ENCODE measurements at regions not wholly inside any gene's neighbourhood (a gene's known extent, or its start where the extent isn't known, plus 50 kb on each side); places are given as distances from the start of the nearest gene placed in this dataset.

GRCh38 chr12:24223926-24224325 is 274.5 kb upstream of the SOX5 start:
- no peak for DNase-seq (ENCODE audit: low spot score)

- DNase-seq (ENCODE audit: low spot score), result no peak
Observed at GRCh38 chr12:24222968-24223367, 273.5 kb upstream of the SOX5 start.

- no peak for DNase-seq (ENCODE audit: low spot score)
Observed at GRCh38 chr12:24212496-24212895, 263.0 kb upstream of the SOX5 start.

DNA sequence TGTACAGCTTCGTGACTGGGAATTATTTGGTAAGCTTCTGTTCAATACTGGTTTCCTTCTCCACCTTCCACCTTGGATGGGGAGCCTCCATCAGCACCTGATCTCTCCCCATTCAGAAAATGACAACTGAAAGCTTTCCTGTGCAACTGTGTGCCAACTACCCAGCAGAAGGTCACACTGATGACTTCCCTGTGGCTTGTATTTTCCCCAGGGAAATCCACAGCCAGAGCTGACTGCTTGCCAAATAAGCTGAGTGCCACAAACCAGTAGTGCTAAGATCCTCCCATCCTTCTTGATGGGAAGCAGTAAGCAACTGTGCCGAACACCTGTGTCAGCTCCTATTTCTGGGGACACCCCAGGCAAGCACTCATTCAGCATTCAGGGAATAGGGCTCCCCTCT is 257.2 kb upstream of the SOX5 start:
- DNase-seq (ENCODE audit: low spot score), result no peak

- DNase-seq (ENCODE audit: low spot score), result no peak
Observed at GRCh38 chr12:24201258-24201970, 251.9 kb upstream of the SOX5 start.

DNA sequence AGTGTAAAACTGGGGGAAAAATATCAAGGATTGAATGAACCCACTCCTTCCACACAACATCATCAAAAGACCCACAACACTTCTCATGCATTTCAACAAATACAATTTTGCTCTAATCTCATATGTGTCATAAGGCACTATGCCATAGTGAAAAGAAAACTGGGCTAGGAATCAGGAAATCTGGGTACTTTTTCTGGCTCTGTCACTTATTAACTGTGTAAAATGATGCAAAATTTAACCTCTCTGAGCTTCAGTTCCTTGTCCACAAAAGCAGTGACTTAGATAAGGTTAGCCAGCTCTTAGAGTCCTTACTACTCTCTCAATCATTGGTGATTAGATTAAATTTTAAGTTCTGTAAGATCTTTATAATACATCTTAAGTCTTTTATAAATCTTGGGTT is 250.5 kb upstream of the SOX5 start:
- no peak for DNase-seq (ENCODE audit: low spot score)

GRCh38 chr12:24198936-24199671 is 249.6 kb upstream of the SOX5 start:
- no peak for DNase-seq (ENCODE audit: low spot score)

DNA sequence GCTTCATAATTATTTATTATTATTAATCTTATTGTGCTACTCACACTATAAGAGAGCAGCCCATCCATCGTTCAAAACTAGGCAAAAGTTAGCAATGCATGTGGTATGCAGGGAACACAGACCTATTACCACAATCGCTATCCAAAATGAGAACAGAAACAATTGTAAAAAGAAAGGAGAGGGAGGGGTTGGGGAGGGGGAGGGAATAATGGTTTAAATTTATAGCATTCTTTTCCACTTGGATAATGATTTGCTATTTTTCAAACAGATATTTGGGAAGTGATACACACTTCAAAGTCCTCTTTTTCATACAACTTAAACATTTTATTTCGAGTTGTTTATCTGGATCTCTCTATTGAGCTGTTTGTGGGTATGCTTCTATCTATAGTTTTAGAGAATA is 248.6 kb upstream of the SOX5 start:
- DNase-seq (ENCODE audit: low spot score), result no peak

- DNase-seq (ENCODE audit: low spot score), result no peak
Observed at GRCh38 chr12:24197532-24197931, 248.1 kb upstream of the SOX5 start.

GRCh38 chr12:24195063-24195462 is 245.6 kb upstream of the SOX5 start:
- DNase-seq (ENCODE audit: low spot score), result no peak

DNA sequence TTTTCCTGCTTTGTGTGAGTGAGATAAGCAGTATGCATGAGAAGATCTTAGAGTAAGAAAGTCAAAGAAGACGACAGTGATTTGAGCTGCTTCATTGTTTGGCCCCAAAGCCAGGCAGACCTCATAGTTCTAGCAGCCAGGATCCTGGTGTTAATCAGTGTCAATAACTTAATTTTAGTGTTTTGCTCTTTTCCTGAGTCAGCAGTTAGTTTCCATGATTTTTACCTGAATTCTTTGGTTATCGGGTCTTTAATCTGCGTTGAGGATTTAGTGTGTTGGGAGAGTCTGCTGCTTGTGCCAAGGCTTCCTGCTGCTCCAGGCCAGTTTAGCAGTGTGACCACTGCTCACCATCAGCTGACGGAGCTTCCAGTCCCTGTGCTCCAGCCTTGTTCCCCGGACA is 241.6 kb upstream of the SOX5 start:
- DNase-seq (ENCODE audit: low spot score), result no peak

DNA sequence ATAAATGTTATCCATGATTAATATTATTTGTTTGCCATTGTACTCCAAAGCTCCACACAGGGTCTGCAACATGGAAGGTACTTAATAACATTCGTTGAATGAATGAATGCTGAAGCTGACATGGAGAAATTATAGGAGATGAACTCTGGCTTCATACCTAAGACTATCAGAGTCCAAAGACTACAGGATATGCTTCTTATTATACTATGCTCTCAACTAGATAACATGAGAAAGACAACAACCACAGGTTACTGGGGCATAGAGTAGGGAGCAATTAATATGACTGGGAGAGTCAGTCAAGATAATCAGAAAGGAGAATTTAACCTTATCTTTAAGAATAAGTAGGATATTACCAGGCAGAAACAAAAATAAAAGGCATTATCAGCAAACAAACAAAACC is 236.3 kb upstream of the SOX5 start:
- no peak for DNase-seq (ENCODE audit: low spot score)

- DNase-seq (ENCODE audit: low spot score), result no peak
Observed at GRCh38 chr12:24177889-24178288, 228.4 kb upstream of the SOX5 start.

DNA sequence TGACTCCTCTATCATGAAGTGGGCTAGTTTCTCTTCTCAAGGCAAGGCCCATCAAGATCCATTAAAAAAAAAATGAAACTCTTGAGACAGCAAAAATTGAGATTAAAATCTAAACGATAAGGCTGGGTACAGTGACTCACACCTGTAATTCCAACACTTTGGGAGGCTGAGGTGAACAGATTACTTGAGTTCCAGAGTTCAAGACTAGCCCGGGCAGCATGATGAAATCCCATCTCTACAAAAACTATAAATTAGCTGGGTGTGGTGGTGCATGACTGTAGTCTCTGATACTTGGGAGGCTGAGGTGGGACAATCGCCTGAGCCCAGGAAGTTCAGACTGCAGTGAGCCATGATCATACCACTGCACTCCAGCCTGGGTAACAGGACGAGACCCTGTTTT is 226.5 kb upstream of the SOX5 start:
- DNase-seq (ENCODE audit: low spot score), result no peak

DNA sequence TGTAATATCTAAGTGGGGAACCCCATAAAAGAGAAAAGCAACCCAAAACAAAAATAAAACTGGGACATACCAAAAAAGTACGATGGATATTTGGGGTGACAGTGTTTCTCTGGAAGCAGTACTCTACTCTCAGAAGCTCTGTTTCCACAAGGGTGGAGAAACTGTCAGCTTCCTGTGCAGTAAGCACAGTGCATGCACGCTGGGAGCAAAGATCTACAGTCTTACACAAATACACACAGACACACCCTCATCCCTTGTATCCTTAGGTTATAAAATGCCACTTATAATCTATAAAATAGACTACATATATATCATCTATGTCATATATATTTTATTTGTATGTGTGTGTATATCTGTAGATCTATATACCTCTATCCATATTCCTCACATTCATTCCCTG is 225.8 kb upstream of the SOX5 start:
- no peak for DNase-seq (ENCODE audit: low spot score)

GRCh38 chr12:24173067-24173466 is 223.6 kb upstream of the SOX5 start:
- no peak for DNase-seq (ENCODE audit: low spot score)

- no peak for DNase-seq (ENCODE audit: low spot score)
Observed at GRCh38 chr12:24172773-24173066, 223.2 kb upstream of the SOX5 start.

- DNase-seq (ENCODE audit: low spot score), result no peak
Observed at GRCh38 chr12:24172031-24172772, 222.7 kb upstream of the SOX5 start.

DNA sequence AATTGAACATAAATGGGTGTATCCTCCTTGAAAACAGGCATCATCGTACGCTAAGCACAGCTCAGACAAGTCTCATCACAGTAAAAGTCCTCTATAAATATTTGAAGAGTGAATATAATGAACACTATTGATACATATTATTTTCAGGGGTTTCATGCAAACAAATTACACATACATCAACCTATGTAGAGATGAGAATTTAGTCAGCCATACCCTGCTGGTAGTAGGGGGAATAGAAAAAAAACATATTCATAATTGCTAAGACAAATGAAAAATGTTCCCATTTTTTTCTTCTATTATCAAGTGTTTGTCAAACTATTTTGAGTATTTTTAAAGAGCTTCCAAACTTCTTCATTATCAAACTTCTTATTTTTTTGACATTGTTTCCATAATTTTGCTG is 205.6 kb upstream of the SOX5 start:
- DNase-seq (ENCODE audit: low spot score), result no peak

DNA sequence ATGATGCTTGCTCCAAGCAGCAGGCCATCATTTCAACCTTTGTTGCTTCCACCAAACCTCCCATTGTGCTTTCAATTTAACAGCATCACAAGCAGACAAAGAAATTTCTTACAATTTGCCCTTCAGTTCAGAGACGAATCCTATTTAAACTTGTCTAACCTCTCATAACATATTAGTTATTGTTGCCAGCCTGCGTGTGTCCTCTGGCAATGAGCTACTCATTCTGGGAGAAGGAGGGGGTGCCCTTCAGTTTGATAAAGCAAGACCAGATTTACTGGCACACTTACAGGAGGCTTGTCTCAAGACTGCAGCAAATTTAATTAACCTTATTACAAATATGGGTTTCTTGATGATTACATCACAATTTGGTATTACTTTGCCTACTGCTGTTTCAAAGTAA is 203.6 kb upstream of the SOX5 start:
- no peak for DNase-seq (ENCODE audit: low spot score)

DNA sequence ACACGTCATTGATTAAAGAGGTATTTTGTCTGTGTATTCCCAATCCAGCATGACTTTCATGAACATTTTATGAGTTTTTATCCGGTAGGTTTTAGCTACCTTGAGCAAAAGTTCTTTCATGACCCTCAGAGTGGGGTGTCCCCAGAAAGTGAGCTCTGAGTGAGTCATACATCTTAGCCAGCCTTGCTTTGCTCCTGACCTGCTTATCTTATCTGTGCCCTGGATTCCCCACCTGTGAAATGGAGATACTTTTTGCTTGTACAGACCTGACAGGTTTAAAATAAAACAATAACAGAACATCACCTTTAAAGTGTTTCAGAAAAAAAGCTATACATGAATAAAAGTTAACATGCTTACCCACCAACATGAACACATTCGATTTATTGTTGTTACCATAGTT is 202.8 kb upstream of the SOX5 start:
- no peak for DNase-seq (ENCODE audit: low spot score)

DNA sequence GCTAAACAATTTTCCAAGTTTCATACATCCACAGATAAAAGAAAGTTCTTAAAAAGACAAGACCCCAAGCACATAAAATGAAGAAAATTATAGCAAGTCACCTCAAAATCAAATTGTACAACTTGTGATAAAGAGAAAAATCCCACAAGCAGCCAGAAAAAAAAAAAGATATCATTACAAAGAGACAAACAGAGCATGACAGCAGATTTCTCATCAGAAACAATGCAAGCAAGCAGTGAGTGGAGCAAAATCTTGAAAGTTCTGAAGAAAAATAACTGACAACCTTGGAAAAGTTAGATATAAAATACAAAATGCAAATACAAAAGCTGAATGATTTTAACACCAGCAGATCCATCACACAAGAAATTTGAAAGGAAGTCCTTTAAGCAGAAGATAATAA is 194.5 kb upstream of the SOX5 start:
- DNase-seq (ENCODE audit: low spot score), result no peak

DNA sequence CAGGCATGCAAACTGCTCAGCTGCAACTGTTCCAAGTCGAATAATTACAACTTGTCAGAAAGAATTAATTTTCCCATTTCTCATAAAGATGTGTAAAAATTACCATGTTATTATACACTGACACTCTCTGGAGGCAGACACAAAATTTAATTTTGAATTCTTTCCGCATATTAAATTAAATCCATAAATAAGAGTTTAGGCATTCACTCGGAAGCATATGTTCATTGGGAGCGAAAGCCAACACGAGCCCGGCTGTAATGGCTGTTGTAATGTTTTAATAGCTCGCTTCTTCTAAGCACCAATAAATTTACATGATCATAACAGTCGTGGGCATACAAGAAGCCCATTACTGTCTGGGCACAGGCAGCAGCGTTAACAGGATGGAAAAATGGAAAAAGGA is 189.6 kb upstream of the SOX5 start:
- DNase-seq (ENCODE audit: low spot score), result no peak

Measured in putamen (tissue), 1 donor.